DMS53 (cell line): ENCODE measurements at regions not wholly inside any gene's neighbourhood (a gene's known extent, or its start where the extent isn't known, plus 50 kb on each side); places are given as distances from the start of the nearest gene placed in this dataset.

Experiments
- DNase-seq: peaks from one replicate; lab custom pipeline; 2025; lab: John Stamatoyannopoulos, UW

DNA sequence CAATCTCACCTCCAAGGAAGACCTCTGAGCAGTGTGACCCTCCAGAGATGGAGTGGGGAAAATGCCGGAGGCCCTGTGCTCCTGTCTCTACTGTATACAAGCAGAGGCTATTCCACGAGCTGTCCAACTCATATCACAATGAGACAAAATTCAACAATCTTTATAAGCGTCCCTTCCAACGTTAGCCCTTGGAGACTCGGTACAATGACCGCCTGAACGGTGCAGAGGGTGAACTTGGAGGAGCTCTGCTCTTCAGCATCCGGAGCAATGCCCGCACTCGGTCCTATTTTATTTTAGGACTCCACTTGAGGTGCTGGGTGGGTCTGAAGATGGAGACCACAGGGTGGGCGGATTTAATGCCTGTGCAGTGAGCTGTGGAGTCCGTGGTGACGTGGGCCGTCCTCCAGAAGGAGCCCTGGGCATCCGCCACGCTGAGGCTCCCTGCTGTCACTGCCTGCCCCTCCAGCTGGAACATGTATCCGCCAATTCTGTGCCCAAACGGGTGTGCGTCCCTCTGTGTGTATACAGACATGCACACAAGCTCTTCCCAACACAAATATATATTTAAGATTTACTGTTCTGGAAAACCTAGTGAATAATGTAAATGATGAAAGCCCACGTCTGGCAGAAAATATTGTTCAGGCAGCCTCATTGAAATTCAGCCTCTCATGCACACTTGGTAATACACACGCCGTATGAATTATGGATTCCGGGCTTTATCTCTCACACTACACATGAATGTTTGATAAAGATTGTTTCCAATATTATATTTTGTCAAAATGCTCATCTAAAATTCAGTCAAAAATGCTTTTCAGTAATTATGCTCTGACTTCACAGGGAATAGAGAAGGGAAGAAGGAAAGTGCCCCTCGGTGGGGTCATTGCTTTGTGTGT is 239.9 kb upstream of the ZMIZ1 start:
- DNase-seq, result no peak

DNA sequence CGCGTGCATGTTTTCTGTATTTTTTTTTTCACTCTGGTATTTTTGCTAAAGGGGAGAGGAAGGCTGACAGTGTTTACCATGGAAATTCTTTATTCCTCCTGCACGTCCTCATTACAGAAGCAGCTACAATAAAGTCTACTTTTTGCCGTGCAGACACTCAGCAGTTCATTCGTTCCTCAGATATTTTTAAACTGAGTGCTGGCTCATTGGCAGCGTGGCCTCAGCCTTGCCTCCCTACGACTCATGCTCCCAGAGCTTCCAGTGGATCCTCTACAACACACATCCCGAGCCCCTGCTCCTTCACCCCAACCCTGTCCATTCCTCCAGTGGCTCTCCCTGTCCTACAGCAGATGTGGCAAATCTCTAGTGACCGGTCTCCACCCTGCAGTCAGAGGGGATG is 239.2 kb upstream of the ZMIZ1 start:
- DNase-seq, result no peak

GRCh38 chr10:78830062-78830975 is 238.4 kb upstream of the ZMIZ1 start:
- DNase-seq, result peak; percentile 33

GRCh38 chr10:78830976-78831375 is 237.8 kb upstream of the ZMIZ1 start:
- DNase-seq, result no peak

DNA sequence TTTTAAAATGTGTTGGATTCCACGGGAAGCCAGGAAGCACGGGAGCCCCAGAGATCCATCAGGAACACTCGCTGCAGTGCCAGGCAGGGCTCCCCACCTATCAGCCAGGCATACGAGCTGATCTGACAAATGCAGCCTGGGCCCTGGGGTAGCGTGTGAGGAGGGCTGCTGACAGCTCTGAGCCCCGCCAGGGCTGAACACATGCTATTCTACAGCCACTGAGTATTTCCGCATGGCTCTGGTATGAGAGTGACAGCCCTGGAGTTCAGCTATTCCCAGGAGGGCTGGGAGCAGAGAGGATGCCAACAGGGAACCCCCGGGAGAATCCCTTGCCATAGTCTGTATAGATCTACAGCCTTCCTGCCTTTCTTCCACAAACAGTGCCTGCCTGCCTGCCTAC is 237.3 kb upstream of the ZMIZ1 start:
- no peak for DNase-seq

DNA sequence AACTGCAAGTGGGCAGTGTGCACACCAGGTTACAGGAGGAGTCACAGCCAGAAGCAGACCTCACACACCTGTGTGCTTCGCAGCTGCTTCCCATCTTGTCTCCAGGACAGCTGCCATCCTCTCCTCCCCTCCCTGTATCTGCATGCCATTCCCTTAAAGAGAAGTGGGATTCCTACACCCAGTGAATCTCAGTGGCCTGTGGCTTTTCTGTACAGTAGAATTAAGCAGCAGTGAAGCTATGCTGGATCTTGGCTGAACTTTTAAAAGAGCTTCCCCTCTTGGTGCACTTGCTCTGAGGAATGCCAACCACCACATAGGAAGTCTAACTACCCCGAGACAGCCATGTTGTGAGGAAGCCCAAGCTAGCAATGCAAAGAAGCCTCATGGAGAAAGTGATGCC is 236.5 kb upstream of the ZMIZ1 start:
- DNase-seq, result peak; percentile 24

DNA sequence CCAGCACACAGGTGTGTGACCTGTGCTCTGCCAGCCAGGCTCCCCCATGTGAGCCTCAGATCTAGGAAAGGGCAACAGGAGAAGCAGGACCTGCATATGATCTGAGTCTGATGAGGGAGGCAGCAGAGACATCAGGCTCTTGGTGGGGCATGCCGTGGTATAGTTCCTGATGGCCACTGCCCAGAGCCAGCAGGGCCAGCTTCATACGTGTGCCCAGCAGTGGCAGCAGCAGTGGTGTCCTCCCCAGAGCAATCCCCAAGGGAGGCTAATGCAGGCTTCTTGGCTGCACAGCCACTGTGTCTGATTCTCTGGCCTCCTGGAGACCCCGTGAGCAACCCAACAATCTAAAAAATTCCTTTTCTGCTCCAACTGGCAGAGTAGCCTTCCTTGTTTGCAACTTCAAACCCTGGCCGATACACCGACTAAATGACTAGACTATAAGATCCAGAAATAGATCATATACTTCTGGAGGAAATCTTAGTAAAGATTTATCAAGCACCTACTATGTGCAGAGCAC is 230.6 kb upstream of the ZMIZ1 start:
- no peak for DNase-seq

GRCh38 chr10:78843495-78843894 is 225.3 kb upstream of the ZMIZ1 start:
- peak; percentile 16 for DNase-seq

DNA sequence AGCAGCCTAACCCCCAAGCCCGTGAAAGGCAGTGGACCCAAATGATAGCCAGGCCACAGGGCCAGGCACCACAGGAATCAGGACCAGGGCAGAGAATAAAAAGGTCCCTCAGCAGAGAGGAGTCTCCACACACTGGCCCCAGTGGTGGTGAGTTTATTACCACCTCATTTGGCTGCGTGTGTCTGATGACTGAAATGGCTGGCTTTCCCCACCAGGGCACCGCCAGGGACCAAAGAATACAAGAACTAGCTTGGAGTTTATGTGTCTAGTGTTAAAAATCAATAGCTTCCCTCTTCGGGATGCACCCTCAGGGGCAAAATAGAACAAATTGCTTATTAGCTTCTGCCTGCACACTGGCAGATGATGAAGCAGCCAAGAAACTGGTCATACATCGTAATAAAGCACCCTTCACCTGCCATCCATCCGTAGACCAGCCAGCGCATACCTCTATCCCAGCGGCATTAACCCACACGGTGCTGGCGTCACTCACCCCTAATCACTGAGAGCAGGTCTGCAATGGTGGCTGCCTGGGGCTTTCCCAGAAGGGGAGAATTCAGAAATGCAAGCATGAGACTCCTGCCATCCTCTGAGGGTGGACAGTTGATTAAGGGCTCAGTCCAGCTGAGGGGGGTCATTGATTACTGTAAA is 223.7 kb upstream of the ZMIZ1 start:
- no peak for DNase-seq

- no peak for DNase-seq
Measured at GRCh38 chr10:78846071-78846470, 222.7 kb upstream of the ZMIZ1 start.

DNA sequence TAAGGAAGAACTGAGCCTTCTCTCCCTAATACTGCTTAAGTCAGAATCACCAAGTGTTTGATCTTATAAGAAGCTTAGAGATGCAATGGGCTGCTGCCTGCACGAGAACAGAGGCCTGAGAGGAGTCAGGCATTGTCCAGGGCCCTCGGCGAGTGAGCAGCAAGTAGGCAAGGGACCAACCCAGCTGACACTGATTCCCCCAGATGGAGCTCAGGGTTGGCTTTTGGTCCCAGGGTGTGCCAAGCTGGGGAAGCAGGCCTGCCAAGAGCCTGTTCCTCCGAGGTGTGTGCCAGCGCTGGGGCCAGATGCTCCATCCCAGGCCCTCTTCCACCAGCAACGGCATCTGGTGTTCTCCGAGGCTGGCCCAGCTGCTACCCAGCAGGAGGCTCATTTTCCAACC is 222.0 kb upstream of the ZMIZ1 start:
- DNase-seq, result no peak

- DNase-seq, result no peak
Measured at GRCh38 chr10:78847485-78847884, 221.3 kb upstream of the ZMIZ1 start.

- no peak for DNase-seq
Measured at GRCh38 chr10:78849115-78849514, 219.7 kb upstream of the ZMIZ1 start.

GRCh38 chr10:78849731-78850130 is 219.0 kb upstream of the ZMIZ1 start:
- no peak for DNase-seq

- DNase-seq, result no peak
Measured at GRCh38 chr10:78850644-78851435, 217.9 kb upstream of the ZMIZ1 start.

DNA sequence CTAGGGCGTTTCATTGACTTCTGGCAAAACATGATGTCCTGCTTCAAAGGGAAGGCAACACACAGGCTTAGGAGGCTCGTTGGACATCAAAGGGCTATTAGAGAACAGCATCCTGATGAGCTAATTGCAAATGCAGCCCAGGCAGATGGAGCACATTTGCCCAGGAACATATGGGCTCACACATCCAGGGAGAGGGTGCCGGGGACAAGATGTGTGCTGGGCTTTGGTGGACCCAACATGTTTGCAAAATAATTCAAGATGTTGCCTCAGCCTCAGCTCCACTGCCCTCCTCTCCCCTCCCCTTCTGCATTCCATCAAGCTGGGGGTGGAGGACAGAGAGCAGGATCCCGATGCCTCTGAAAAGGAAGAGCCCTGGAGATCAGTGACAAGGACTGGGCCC is 217.1 kb upstream of the ZMIZ1 start:
- DNase-seq, result no peak

GRCh38 chr10:78852466-78853240 is 216.1 kb upstream of the ZMIZ1 start:
- DNase-seq, result peak; percentile 37

DNA sequence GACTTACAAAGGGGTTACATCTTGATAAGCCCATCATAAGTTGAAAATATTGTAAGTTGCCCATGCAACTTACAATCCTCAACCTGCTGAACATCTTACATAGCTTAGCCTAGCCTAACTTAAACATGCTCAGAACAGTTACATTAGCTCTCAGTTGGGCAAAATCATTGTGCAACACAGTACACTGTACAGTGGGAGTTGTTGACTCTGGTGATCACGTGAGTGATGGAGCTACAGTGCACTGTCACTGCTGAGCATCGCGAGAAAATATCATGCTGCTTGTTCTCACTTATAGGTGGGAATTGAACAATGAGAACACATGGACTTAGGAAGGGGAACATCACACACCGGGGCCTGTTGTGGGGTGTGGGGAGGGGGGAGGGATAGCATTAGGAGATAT is 214.9 kb upstream of the ZMIZ1 start:
- peak; percentile 22 for DNase-seq

DNA sequence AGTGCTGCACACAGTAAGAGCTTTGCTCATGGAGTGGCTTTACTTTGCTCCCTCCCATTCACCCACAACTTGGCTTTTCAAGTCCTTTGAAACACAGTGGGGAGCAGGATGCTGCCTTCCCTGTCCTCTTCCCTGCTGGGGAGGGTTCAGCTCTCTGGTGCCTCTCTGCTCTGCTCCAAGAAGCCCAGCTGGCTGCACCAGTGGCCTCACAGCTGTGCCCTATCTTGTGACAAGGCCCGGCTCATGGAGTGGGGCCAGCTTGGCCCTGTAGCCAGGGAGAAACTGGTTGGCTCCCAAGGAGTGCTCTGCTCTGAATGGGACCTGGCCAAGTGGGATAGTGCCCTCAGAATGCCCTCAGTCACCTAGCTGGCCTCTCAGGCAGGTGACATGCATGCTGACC is 212.3 kb upstream of the ZMIZ1 start:
- no peak for DNase-seq

DNA sequence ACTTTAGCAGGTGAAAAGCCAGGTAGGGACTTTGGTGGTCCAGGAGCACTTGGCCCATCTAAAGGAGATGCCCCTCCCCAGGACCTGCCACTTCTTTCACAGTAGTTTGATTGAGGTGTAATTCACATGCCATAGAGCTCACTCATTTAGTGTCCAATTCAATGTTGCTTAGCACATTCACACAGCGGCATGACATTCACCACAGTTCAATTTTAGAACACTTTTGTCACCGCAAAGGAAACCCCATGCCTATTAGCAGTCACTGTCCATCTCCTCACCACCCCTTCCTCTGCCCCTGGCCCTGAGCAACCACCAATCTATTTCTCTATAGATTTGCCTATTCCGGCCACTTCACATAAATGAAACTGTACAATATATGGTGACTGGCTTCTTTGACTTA is 211.6 kb upstream of the ZMIZ1 start:
- no peak for DNase-seq

- no peak for DNase-seq
Measured at GRCh38 chr10:78859266-78859665, 209.5 kb upstream of the ZMIZ1 start.
